ENCODE measurements at regions not wholly inside any gene's neighbourhood (a gene's known extent, or its start where the extent isn't known, plus 50 kb on each side); places are given as distances from the start of the nearest gene placed in this dataset.

DNA sequence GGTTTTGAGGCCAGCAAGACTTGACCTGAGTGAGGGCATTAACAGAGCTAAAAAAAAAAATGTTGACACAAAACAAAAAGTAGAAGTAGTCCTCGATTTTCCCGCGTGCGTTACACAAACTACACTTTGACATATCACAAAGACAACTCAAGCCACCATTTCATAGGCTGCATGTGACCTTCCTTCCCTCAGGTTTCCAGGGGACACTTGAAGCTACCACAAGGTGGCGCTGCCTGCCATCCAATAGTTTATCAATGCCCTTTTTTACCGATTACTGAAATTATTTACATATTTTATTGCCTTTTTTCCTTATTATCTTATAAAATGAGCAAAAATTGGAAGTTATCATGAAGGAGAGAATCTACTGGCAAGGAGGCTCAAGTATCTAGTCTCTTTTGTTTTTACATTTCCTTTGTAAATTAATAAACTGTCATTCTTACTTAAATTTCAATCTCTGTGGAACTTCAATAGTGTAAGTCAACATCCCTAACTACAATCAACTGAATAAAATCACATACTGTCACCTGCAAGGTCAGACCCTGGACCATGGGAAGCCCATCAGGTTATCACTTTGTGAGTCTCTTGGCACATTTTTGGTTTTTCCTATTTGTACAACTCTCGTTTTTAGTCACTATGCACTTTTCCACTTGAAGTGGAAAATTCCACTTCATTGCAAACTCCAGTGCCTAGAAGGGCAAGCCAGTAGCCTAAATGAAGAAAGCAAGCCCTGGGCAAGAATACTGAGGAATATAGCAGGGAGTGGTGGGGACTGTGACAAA, 84.6 kb upstream of the CPSF6 start:
- TF ChIP-seq, protein P1, sequence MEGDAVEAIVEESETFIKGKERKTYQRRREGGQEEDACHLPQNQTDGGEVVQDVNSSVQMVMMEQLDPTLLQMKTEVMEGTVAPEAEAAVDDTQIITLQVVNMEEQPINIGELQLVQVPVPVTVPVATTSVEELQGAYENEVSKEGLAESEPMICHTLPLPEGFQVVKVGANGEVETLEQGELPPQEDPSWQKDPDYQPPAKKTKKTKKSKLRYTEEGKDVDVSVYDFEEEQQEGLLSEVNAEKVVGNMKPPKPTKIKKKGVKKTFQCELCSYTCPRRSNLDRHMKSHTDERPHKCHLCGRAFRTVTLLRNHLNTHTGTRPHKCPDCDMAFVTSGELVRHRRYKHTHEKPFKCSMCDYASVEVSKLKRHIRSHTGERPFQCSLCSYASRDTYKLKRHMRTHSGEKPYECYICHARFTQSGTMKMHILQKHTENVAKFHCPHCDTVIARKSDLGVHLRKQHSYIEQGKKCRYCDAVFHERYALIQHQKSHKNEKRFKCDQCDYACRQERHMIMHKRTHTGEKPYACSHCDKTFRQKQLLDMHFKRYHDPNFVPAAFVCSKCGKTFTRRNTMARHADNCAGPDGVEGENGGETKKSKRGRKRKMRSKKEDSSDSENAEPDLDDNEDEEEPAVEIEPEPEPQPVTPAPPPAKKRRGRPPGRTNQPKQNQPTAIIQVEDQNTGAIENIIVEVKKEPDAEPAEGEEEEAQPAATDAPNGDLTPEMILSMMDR (IDR thresholded peaks at IDR 0.05): peak; percentile 97
- TF ChIP-seq EZH2 (IDR thresholded peaks at IDR 0.05; ENCODE audit: borderline replicate concordance, insufficient read depth, low read depth, low read length, poor library complexity, severe bottlenecking): no peak
